ENCODE measurements at regions not wholly inside any gene's neighbourhood (a gene's known extent, or its start where the extent isn't known, plus 50 kb on each side); places are given as distances from the start of the nearest gene placed in this dataset.
"Not testable (repeated sequence)": the region's sequence is repeated elsewhere in the genome, so short reads cannot be mapped to it uniquely, and the experiment has no call there.

DNA sequence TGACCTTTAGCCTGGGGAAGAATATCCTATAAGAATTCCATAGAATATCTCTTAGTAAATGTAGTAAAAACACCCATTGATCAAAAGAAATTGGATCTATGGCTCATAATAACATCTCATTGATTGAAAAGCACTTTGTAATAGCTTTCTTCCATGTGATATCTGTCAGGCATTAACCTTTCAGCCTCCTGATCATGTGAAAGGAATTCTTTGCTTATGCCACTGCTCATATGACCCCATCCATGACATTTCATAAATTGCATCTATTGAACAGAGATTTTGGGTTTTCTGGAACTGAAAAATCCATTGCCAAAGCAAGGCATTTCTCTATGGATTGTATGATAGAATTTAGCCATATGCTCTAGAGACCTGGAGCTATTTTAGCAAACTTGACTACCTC lies 519.3 kb upstream of the PFKP start:
- Mint-ChIP-seq H3K9me3 (peaks cover 35% of the 10 kb centered on the region), H3K27me3 (ENCODE audit: insufficient read depth) (no peaks in the 10 kb centered on the region), H3K27ac (no peak overlapping the region), H3K36me3 (ENCODE audit: low read depth) (0 out of 2 replicates have a peak, but pooled peaks cover 4% of the 10 kb centered on the region), H3K4me3 (no peak overlapping the region), H3K4me1 (ENCODE audit: low read depth) (no peaks in the 10 kb centered on the region)
- TF ChIP-seq, protein P1, sequence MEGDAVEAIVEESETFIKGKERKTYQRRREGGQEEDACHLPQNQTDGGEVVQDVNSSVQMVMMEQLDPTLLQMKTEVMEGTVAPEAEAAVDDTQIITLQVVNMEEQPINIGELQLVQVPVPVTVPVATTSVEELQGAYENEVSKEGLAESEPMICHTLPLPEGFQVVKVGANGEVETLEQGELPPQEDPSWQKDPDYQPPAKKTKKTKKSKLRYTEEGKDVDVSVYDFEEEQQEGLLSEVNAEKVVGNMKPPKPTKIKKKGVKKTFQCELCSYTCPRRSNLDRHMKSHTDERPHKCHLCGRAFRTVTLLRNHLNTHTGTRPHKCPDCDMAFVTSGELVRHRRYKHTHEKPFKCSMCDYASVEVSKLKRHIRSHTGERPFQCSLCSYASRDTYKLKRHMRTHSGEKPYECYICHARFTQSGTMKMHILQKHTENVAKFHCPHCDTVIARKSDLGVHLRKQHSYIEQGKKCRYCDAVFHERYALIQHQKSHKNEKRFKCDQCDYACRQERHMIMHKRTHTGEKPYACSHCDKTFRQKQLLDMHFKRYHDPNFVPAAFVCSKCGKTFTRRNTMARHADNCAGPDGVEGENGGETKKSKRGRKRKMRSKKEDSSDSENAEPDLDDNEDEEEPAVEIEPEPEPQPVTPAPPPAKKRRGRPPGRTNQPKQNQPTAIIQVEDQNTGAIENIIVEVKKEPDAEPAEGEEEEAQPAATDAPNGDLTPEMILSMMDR (IDR thresholded peaks at IDR 0.05) = no peak
- DNase-seq = no peak

DNA sequence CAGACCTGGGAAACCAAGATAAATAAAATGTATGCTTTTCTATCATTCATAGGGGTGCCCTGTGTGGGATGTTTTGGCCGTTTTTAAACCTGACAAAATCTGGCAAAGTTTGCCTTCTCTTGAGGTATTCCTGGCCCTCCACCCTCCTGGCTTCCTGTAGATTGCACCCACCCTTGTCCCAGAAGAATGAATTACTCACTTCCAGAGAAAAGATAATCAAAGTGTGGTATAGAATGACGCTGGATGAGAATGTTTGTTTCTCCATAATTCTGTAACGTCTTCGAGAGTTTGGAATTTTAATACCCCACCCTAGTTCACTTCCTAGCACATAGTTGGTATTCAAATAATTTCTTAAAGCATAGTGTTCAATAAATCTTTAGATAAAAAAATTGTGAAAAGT lies 519.7 kb upstream of the PFKP start:
- H3K36me3 Mint-ChIP-seq (ENCODE audit: low read depth) = 0 out of 2 replicates have a peak, but pooled peaks cover 3% of the 10 kb centered on the region
- DNase-seq = no peak
- peaks cover 32% of the 10 kb centered on the region for H3K9me3 Mint-ChIP-seq
- no peaks in the 10 kb centered on the region for H3K4me1 Mint-ChIP-seq (ENCODE audit: low read depth)
- H3K27ac Mint-ChIP-seq = no peak overlapping the region
- H3K4me3 Mint-ChIP-seq = no peak overlapping the region
- H3K27me3 Mint-ChIP-seq (ENCODE audit: insufficient read depth) = no peaks in the 10 kb centered on the region
- TF ChIP-seq, protein P1 (IDR thresholded peaks at IDR 0.05) = no peak

DNA sequence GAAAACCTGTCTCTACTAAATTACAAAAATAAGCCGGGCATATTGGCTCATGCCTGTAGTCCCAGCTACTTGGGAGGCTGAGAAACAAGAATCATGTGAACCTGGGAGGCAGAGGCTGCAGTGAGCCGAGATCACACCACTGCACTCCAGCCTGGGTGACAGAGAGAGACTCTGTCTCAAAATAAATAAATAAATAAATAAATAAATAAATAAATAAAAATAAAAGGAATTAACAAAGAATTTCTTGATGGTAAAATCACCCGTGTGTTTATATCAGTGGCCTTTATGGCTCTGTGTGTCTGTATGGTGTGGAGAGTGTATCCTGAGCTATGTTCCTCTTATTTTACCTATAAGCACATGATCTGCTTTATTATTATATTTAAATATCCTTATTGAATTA lies 520.5 kb upstream of the PFKP start:
- not testable (repeated sequence) for H3K4me3 Mint-ChIP-seq; H3K27me3 Mint-ChIP-seq (ENCODE audit: insufficient read depth); H3K36me3 Mint-ChIP-seq (ENCODE audit: low read depth); H3K27ac Mint-ChIP-seq; H3K4me1 Mint-ChIP-seq (ENCODE audit: low read depth); DNase-seq
- H3K9me3 Mint-ChIP-seq = peaks cover 24% of the 10 kb centered on the region

DNA sequence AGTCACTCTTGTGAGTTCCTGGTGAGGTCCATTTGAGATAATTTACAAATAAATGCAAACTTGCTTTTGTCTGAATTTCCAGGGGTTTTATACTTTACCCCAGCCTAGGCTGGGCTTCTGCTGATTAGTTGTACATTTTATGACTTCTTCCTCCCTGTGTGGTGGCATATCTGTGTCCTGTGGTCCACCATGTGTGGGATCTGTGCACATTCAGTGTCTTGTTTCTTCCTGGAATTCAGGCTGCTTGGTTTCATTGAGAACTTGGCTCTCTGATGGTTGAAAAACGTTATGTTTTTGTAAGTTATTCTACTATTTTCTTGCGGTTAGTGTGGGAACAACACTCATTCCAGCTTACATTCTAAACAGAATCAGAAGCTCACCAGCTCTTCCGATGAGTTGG lies 523.4 kb upstream of the PFKP start:
- H3K4me1 Mint-ChIP-seq (ENCODE audit: low read depth) = no peaks in the 10 kb centered on the region
- H3K4me3 Mint-ChIP-seq = no peak overlapping the region
- H3K9me3 Mint-ChIP-seq = peaks cover 22% of the 10 kb centered on the region
- no peak for DNase-seq
- TF ChIP-seq, protein P1 (IDR thresholded peaks at IDR 0.05) = no peak
- H3K27me3 Mint-ChIP-seq (ENCODE audit: insufficient read depth) = no peaks in the 10 kb centered on the region; the same call in 1 of the 2 replicates
- no peaks in the 10 kb centered on the region for H3K36me3 Mint-ChIP-seq (ENCODE audit: low read depth)
- no peak overlapping the region for H3K27ac Mint-ChIP-seq

DNA sequence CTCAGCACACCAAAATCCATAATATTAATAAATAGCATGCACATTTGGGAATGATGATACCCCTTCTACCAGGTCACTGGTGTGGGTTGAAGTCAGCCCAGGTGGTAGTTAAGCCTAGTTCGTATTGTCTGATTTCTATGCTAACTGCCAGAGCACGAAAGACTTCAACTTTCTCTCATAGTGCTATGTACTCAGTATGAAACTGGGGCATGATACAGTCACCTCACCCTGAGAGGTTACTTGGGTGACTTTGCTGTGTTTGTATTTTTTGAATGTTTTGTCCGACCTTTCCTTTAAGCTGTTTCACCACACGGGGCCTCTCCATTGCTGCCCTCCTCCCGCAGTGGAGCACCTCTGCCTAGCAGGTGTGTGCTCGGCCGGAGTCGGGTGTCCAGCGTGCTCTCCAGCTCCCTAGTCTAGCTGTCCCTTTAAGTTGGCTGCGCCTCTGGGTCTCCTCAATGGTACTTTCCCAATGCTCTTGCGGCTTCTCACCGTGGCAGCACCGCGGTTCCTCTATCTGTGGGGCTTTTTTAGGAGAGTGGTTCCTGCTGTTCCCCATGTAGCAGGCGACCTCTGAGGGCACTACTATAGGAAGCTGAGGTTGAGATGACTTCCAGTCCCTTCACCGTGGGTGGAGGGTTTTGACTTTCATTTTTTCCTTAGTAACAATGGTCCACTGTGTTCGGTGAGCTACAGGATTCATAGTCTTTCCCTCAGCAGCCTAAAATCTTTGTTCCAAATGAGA lies 524.0 kb upstream of the PFKP start:
- TF ChIP-seq, protein P1 (IDR thresholded peaks at IDR 0.05) = no peak
- no peak overlapping the region for H3K27ac Mint-ChIP-seq
- no peaks in the 10 kb centered on the region for H3K36me3 Mint-ChIP-seq (ENCODE audit: low read depth)
- DNase-seq = no peak
- peaks cover 22% of the 10 kb centered on the region for H3K9me3 Mint-ChIP-seq
- H3K4me1 Mint-ChIP-seq (ENCODE audit: low read depth) = no peaks in the 10 kb centered on the region
- no peak overlapping the region for H3K4me3 Mint-ChIP-seq
- no peaks in the 10 kb centered on the region; the same call in 1 of the 2 replicates for H3K27me3 Mint-ChIP-seq (ENCODE audit: insufficient read depth)

DNA sequence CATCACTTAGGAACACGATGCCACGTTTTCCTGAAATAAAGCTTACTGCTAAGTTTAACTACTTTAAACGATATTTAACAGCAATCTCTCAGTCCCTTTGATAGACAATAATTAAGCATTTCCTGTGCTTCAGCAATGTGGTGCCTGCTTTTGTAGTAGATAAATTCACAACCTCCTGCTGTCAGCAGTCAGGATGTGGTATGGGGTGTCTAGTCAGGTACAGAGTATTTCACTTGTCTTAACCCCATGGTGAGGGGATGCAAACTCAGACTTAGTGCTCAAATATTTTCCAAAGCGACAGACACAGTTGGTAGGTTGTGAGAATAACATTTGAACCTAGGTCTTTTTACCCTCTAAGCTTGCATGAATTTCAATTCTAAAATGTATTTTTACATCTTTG lies 526.2 kb upstream of the PFKP start:
- H3K4me3 Mint-ChIP-seq = no peak overlapping the region
- H3K4me1 Mint-ChIP-seq (ENCODE audit: low read depth) = no peaks in the 10 kb centered on the region
- peaks cover 32% of the 10 kb centered on the region for H3K9me3 Mint-ChIP-seq
- 0 out of 2 replicates have a peak, but pooled peaks cover 5% of the 10 kb centered on the region for H3K36me3 Mint-ChIP-seq (ENCODE audit: low read depth)
- H3K27me3 Mint-ChIP-seq (ENCODE audit: insufficient read depth) = no peaks in the 10 kb centered on the region; the same call in 1 of the 2 replicates
- H3K27ac Mint-ChIP-seq = no peak overlapping the region
- TF ChIP-seq, protein P1 (IDR thresholded peaks at IDR 0.05) = no peak
- no peak for DNase-seq

Data from HFFc6 (cell line).